Calu3 (cell line): ENCODE measurements at regions not wholly inside any gene's neighbourhood (a gene's known extent, or its start where the extent isn't known, plus 50 kb on each side); places are given as distances from the start of the nearest gene placed in this dataset.

Experiments
- BruUV-seq: library from RNA; stranded (reverse); fragments of 400-500 nt; replicated peaks from 2 replicates; lab custom pipeline; 2021; lab: Mats Ljungman, UMichigan
- CTCF ChIA-PET: fragments of 300-600 bp; sonication (Branson Sonifier 250); formaldehyde crosslinking; loops from one replicate; lab custom pipeline; 2022; ENCODE audit warnings: antibody characterized with exemption; lab: Charles Lee
- DNase-seq: peaks from one replicate; pipeline ENCODE4 v3.0.0; 2022
- H3K27ac Mint-ChIP-seq: one replicate; pipeline ENCODE4 v1.8.0; 2022; ENCODE audit warnings: mixed read lengths; ENCODE audit not compliant: unreplicated experiment
- H3K27me3 Mint-ChIP-seq: one replicate; pipeline ENCODE4 v1.8.0; 2022; ENCODE audit warnings: mixed read lengths; ENCODE audit not compliant: unreplicated experiment
- H3K36me3 Mint-ChIP-seq: one replicate; pipeline ENCODE4 v1.8.0; 2022; ENCODE audit warnings: mild to moderate bottlenecking, moderate library complexity, mixed read lengths; ENCODE audit not compliant: insufficient read depth, unreplicated experiment
- H3K4me1 Mint-ChIP-seq: one replicate; pipeline ENCODE4 v1.8.0; 2022; ENCODE audit warnings: mild to moderate bottlenecking, low read depth, mixed read lengths; ENCODE audit not compliant: unreplicated experiment
- H3K4me3 Mint-ChIP-seq: one replicate; pipeline ENCODE4 v1.8.0; 2022; ENCODE audit warnings: mild to moderate bottlenecking, low read depth, moderate library complexity, mixed read lengths; ENCODE audit not compliant: unreplicated experiment
- H3K9me3 Mint-ChIP-seq: one replicate; pipeline ENCODE4 v1.8.0; 2022; ENCODE audit warnings: low read depth, mixed read lengths; ENCODE audit not compliant: unreplicated experiment
- intact Hi-C: fragments of 100-400 bp; cut with micrococcal nuclease; formaldehyde crosslinking; loops from one replicate; pipeline ENCODE4 v1.10.0; 2022; ENCODE audit not compliant: unreplicated experiment
- TF ChIP-seq, protein P1 (sequence below): fragments of 200-600 bp; IDR thresholded peaks from one replicate; pipeline ENCODE4 v1.8.0; 2022; ENCODE audit warnings: antibody characterized with exemption; ENCODE audit not compliant: unreplicated experiment

GRCh38 chr4:11223311-11223710, 205.4 kb downstream of the HS3ST1 start:
- BruUV-seq: no TSS peak
- DNase-seq: no peak
- intact Hi-C loops: no loop called here
- no peak overlapping the region for H3K4me3 Mint-ChIP-seq
- CTCF ChIA-PET: no interaction called here
- peaks cover 7% of the 10 kb centered on the region for H3K4me1 Mint-ChIP-seq
- H3K36me3 Mint-ChIP-seq: no peaks in the 10 kb centered on the region
- H3K9me3 Mint-ChIP-seq: no peaks in the 10 kb centered on the region
- peaks cover 34% of the 10 kb centered on the region for H3K27me3 Mint-ChIP-seq
- TF ChIP-seq, protein P1, sequence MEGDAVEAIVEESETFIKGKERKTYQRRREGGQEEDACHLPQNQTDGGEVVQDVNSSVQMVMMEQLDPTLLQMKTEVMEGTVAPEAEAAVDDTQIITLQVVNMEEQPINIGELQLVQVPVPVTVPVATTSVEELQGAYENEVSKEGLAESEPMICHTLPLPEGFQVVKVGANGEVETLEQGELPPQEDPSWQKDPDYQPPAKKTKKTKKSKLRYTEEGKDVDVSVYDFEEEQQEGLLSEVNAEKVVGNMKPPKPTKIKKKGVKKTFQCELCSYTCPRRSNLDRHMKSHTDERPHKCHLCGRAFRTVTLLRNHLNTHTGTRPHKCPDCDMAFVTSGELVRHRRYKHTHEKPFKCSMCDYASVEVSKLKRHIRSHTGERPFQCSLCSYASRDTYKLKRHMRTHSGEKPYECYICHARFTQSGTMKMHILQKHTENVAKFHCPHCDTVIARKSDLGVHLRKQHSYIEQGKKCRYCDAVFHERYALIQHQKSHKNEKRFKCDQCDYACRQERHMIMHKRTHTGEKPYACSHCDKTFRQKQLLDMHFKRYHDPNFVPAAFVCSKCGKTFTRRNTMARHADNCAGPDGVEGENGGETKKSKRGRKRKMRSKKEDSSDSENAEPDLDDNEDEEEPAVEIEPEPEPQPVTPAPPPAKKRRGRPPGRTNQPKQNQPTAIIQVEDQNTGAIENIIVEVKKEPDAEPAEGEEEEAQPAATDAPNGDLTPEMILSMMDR: no peak
- H3K27ac Mint-ChIP-seq: no peak overlapping the region

- no peak for DNase-seq
- Mint-ChIP-seq H3K4me1 (no peaks in the 10 kb centered on the region), H3K27ac (no peak overlapping the region), H3K4me3 (no peak overlapping the region), H3K27me3 (no peaks in the 10 kb centered on the region), H3K9me3 (no peaks in the 10 kb centered on the region), H3K36me3 (no peaks in the 10 kb centered on the region)
- intact Hi-C loops: no loop called here
- CTCF ChIA-PET: no interaction called here
- TF ChIP-seq, protein P1: no peak
- BruUV-seq: no TSS peak
Observed at GRCh38 chr4:11218692-11219091, 210.0 kb downstream of the HS3ST1 start.

DNA sequence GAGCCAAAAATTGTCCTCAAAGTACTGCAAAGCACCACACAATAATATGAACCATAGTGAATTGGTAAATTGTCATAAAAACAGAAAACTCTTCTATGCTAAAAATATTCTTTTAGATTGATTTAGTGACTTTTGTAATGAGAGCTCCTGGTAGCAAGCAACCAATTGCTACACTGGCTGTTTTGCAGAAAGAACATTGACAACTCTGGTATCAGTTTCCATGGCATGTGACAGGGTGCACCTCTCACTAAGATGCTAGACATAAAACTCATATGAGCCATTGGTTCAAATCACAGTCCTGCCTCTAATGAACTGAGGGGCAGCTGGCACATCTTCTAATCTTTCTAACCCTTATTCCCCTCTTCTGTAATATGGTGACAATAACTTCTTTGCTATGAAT, 212.2 kb downstream of the HS3ST1 start:
- no TSS peak for BruUV-seq
- DNase-seq: no peak

DNA sequence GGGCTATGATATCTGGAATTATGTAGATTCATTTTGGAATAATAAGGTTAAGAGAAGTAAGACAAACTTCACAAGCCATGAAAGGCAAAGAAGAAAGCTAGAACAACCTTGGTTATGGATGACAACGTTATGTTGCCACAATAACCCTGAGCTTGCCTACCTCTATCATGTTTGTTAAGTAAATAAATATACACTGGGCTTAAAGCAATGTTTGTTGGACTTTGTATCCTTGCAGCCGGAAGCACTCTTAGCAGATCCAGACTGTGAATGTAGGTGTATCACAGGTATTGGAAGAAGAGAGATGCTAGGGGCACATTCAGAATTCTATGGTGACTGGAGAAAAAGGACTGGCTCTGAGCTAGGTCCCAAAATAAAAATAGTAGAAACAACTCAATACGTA, 214.4 kb downstream of the HS3ST1 start:
- Mint-ChIP-seq H3K27ac (no peak overlapping the region), H3K4me1 (no peaks in the 10 kb centered on the region), H3K36me3 (no peaks in the 10 kb centered on the region), H3K9me3 (no peaks in the 10 kb centered on the region), H3K27me3 (no peaks in the 10 kb centered on the region), H3K4me3 (no peak overlapping the region)
- TF ChIP-seq, protein P1: no peak
- DNase-seq: no peak
- BruUV-seq: no TSS peak
- intact Hi-C loops: no loop called here
- CTCF ChIA-PET: interaction anchor here (0.5 kb wide), 1 partner anchor 154 kb away, joined by 4 read pairs; no protein-coding TSS in a partner anchor

More for the DNA sequence above, 212.2 kb downstream of the HS3ST1 start:
- Mint-ChIP-seq H3K36me3 (no peaks in the 10 kb centered on the region), H3K9me3 (no peaks in the 10 kb centered on the region), H3K4me1 (no peaks in the 10 kb centered on the region), H3K27me3 (no peaks in the 10 kb centered on the region), H3K4me3 (no peak overlapping the region), H3K27ac (no peak overlapping the region)
- intact Hi-C loops: no loop called here
- TF ChIP-seq, protein P1: no peak
- CTCF ChIA-PET: no interaction called here
